HepG2 (cell line): ENCODE measurements at regions not wholly inside any gene's neighbourhood (a gene's known extent, or its start where the extent isn't known, plus 50 kb on each side); places are given as distances from the start of the nearest gene placed in this dataset.

ENCODE experiments used
- KDM1A ChIP-seq: IDR thresholded peaks from 2 replicates; pipeline ENCODE4 v1.6.1; 2016; ENCODE audit warnings: missing compliant biosample characterization
- MAZ ChIP-seq, 2 experiments: sonication (generic) in 1 of 2; formaldehyde crosslinking in 1 of 2; IDR thresholded peaks; 2 replicates each; pipeline versions ENCODE4 v1.5.0 to v1.6.1; 2012 to 2020; ENCODE audit warnings: low read depth in 2 of 2, mild to moderate bottlenecking in 2 of 2, borderline replicate concordance in 1 of 2, improper control_type of control experiment in 1 of 2, low read length in 1 of 2, missing genetic modification reagents in 1 of 2, moderate library complexity in 1 of 2
- ZNF260 ChIP-seq: sonication (generic); formaldehyde crosslinking; IDR thresholded peaks from 2 replicates; pipeline ENCODE4 v1.4.0; 2020; ENCODE audit warnings: missing genetic modification reagents, low read depth, mild to moderate bottlenecking, borderline replicate concordance
- TF ChIP-seq, protein P1 (sequence below): sonication (generic); formaldehyde crosslinking; IDR thresholded peaks from 2 replicates; pipeline ENCODE4 v1.5.0; 2020; ENCODE audit warnings: mild to moderate bottlenecking, missing genetic modification reagents, moderate library complexity
- TF ChIP-seq, protein P2 (sequence below): sonication (generic); formaldehyde crosslinking; IDR thresholded peaks from one replicate; pipeline ENCODE4 v1.5.1; 2020; ENCODE audit warnings: mild to moderate bottlenecking, missing genetic modification reagents; ENCODE audit errors: not compliant biosample characterization

DNA sequence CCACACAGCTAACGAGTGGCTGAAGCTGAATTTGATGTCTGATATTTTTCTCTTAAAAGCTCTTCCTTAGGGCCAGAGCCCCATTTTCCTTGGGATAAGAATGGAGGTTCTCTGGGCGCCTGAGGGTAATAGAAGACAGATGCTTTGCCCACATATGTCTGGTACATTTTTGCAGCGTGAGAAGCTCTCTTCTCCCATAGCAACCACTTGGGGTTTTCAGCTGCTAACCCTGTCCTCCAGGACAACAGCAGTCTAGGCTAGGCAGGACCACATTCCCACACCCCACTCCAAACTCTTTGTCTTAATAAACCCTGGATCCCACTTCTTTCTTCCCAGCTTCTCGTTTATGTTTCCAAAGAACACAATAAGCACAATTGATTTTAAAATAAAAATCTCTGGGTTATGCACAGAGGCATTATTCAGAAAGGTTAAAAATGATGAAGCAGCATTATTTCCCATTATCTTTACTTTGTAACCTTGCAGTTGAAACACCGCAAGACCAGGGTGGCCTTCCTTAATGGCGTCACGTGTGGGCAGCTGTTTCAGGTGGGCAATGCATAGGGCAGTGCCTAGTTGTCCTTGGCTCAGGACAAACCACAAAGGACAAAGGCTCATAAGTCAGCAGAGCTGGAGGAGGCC, 56.5 kb upstream of the NTRK3 start:
- TF ChIP-seq MAZ (IDR thresholded peaks at IDR 0.05; ENCODE audit: borderline replicate concordance, low read depth, low read length) (no peak), MAZ (CRISPR knock-in tag; IDR thresholded peaks at IDR 0.05; ENCODE audit: low read depth) (no peak), KDM1A (CRISPR knock-in tag) (no peak), ZNF260 (CRISPR knock-in tag) (no peak)
- TF ChIP-seq, protein P1, sequence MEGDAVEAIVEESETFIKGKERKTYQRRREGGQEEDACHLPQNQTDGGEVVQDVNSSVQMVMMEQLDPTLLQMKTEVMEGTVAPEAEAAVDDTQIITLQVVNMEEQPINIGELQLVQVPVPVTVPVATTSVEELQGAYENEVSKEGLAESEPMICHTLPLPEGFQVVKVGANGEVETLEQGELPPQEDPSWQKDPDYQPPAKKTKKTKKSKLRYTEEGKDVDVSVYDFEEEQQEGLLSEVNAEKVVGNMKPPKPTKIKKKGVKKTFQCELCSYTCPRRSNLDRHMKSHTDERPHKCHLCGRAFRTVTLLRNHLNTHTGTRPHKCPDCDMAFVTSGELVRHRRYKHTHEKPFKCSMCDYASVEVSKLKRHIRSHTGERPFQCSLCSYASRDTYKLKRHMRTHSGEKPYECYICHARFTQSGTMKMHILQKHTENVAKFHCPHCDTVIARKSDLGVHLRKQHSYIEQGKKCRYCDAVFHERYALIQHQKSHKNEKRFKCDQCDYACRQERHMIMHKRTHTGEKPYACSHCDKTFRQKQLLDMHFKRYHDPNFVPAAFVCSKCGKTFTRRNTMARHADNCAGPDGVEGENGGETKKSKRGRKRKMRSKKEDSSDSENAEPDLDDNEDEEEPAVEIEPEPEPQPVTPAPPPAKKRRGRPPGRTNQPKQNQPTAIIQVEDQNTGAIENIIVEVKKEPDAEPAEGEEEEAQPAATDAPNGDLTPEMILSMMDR = no peak
- TF ChIP-seq, protein P2, sequence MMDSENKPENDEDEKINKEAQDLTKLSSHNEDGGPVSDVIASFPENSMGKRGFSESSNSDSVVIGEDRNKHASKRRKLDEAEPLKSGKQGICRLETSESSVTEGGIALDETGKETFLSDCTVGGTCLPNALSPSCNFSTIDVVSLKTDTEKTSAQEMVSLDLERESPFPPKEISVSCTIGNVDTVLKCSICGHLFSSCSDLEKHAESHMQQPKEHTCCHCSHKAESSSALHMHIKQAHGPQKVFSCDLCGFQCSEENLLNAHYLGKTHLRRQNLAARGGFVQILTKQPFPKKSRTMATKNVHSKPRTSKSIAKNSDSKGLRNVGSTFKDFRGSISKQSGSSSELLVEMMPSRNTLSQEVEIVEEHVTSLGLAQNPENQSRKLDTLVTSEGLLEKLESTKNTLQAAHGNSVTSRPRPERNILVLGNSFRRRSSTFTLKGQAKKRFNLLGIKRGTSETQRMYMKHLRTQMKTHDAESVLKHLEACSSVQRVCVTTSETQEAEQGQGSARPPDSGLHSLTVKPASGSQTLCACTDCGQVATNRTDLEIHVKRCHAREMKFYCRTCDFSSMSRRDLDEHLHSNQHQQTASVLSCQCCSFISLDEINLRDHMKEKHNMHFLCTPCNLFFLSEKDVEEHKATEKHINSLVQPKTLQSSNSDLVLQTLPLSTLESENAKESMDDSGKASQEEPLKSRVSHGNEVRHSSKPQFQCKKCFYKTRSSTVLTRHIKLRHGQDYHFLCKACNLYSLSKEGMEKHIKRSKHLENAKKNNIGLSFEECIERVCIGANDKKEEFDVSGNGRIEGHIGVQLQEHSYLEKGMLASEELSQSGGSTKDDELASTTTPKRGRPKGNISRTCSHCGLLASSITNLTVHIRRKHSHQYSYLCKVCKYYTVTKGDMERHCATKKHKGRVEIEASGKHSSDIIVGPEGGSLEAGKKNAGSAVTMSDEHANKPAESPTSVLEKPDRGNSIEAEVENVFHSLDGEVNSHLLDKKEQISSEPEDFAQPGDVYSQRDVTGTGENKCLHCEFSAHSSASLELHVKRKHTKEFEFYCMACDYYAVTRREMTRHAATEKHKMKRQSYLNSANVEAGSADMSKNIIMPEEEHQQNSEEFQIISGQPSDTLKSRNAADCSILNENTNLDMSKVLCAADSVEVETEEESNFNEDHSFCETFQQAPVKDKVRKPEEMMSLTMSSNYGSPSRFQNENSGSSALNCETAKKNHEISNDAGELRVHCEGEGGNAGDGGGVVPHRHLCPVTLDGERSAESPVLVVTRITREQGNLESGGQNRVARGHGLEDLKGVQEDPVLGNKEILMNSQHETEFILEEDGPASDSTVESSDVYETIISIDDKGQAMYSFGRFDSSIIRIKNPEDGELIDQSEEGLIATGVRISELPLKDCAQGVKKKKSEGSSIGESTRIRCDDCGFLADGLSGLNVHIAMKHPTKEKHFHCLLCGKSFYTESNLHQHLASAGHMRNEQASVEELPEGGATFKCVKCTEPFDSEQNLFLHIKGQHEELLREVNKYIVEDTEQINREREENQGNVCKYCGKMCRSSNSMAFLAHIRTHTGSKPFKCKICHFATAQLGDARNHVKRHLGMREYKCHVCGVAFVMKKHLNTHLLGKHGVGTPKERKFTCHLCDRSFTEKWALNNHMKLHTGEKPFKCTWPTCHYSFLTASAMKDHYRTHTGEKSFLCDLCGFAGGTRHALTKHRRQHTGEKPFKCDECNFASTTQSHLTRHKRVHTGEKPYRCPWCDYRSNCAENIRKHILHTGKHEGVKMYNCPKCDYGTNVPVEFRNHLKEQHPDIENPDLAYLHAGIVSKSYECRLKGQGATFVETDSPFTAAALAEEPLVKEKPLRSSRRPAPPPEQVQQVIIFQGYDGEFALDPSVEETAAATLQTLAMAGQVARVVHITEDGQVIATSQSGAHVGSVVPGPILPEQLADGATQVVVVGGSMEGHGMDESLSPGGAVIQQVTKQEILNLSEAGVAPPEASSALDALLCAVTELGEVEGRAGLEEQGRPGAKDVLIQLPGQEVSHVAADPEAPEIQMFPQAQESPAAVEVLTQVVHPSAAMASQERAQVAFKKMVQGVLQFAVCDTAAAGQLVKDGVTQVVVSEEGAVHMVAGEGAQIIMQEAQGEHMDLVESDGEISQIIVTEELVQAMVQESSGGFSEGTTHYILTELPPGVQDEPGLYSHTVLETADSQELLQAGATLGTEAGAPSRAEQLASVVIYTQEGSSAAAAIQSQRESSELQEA (CRISPR knock-in tag) = no peak
